ENCODE measurements at regions not wholly inside any gene's neighbourhood (a gene's known extent, or its start where the extent isn't known, plus 50 kb on each side); places are given as distances from the start of the nearest gene placed in this dataset.

DNA sequence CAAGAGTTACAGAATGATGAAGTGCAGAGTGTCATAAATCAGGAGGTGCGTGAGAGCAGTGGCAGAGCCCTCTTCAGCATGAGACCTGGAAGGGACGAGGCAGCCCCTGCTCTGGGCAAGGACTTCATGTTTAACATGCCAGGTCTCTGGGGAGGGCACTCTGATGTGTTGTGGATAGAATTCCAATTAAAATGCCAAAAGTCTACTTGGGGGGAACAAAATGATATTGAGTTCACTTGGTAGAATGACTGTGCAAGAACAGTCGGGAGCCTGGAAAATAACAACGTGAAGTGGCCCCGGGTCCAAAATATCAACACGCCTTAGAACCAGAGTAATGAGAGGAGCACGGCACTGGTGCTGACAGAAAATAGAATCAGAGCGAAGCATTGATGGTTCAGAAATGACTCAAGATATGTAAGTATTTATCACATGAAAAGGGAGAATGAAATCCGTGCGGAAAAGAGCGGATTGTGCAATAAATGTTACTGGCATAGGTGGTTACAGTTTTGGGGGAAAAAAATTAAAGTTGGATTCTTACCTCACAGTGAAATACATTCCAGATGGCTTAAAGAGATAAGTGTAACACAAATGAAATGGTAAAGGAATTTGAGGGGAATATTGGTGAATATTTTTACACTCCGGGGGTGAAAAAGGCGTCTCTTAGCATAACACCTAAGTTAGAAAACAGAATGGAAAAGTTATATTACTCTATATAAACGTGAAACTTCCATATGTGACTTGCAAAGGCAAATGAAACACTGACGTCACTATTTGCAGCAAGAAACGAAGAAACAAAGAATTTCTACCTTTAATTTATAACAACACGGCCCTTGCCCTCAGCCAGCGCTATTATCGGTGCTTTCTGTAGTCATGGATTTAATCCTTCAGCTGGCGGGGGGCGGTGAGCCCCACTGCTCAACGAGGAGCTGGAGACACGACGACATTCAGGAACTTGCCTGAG lies 159.4 kb upstream of the TWIST2 start:
- no peak for DNase-seq (ENCODE audit: low spot score)

DNA sequence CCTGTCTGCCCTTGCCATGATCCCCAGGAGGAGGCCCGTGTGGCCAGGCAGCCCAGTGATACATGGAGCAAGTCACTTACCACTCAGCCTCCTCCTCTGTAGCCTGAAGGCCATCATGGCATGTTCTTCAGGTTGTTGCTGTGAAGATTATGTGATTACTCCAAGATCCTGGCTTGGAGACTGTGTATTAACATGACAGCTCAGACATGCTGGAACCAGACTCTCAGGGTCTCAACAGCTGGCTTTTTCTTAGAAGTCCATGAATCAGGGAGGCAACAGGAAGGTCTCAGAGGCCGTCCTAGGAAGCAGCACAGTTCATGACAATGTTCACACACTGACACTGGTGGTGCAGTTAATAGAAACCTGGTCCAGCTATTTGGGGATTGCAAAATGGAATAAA lies 158.6 kb upstream of the TWIST2 start:
- DNase-seq (ENCODE audit: low spot score): no peak

DNA sequence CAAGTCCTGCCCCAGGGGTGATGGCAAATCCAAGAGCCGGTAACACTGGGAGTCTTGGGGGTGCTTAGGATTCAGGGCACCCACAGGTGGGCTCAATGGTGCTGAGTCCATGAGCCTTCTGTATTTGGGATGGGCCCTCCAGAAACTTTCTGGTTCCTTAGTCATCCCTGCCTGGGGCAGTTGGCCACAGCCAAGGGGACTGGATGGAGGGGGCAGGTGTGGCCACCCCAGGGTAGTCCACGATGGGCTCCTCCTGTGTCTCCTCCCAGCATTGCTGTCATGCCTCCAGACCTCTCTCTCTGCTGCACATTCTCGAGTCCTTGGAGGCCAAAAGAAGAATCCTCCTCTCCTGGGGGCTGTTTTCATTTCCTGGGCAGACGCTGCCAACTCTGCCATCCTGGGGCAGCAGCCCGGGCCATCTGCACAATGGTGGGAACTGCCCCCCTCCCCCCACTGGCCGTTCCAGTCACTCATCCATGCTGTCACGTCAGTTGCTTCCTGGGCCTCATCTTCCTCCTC lies 158.0 kb upstream of the TWIST2 start:
- no peak for DNase-seq (ENCODE audit: low spot score)

DNA sequence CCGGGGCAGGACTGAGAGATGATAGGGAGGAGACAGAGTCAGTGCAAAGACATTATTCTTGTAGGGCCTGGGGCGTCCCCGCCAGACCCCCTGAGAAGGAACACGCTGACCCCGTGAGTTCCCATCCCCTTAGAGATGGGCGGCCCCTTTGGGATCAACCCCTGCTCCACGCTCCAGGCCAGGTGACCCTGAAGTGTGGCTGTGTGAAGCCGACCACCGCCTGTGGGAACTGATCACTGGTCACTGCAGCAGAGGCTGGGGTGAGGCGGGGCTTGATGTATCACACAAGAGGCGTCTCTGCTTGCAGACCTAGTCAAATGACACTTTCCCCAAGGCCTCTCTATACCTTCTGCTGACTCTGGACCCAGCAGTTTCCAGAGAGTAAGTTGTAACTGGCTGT lies 157.4 kb upstream of the TWIST2 start:
- DNase-seq (ENCODE audit: low spot score): no peak

DNA sequence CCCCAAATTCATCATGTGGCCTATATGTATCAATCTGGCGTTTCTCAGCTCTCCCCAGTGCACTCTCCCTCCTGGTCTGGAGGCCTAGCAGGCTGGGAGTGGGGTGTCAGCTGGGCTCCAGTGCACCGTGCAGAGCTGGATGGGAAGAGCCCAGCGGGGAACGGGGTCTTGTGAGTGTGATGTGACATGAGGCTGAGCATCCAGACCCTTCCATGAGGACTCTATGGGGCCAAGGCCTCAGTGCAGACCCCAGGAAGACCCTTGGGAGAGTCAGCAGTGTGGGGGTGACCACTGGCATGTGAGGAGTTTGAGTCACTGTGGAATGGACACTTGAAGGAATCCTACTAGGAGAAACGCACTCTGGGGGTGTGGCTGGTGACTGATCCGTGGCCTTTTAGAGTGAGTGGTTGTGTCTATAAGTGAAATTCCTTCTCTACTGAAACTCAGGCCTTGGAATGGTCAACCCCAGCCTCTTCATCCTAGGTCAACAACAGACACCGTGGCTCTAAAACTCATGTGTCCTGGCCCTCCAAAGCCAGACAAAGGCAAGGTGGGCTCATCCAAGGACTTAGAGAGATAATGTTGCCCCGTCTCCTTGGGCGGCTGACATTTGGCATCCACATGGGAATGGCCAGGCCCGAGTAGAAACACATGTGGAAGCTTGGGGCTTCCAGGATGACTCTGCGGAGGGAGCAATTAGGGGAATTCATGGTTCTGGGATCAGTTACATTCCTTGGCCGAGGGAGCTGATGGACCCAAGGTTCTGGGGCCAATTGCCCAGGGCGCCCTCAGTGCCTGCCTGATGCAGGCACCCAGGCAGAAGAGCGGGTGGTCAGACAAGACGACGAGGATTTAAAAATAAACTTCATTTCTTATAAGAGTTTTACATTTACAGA lies 156.0 kb upstream of the TWIST2 start:
- DNase-seq (ENCODE audit: low spot score): no peak

DNA sequence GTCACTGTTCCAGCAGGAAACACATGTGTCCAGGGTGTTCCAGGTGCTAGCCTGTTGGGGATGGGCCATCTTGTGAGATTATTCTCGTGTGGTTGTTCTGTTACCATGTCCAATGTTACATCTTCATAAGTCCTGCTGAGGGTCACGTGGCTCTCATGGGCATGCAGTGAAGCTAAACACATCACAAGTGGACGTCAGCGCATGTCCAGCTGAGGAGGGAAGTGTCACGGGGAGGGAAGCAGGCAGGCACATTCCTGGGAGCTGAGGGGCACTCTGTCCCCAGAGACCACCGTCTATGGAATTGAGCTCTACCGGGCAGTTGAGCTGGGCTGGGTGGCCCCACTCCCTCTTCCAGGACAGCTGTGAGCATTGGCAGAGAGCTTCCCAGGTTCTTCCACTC lies 155.3 kb upstream of the TWIST2 start:
- DNase-seq (ENCODE audit: low spot score): no peak

DNA sequence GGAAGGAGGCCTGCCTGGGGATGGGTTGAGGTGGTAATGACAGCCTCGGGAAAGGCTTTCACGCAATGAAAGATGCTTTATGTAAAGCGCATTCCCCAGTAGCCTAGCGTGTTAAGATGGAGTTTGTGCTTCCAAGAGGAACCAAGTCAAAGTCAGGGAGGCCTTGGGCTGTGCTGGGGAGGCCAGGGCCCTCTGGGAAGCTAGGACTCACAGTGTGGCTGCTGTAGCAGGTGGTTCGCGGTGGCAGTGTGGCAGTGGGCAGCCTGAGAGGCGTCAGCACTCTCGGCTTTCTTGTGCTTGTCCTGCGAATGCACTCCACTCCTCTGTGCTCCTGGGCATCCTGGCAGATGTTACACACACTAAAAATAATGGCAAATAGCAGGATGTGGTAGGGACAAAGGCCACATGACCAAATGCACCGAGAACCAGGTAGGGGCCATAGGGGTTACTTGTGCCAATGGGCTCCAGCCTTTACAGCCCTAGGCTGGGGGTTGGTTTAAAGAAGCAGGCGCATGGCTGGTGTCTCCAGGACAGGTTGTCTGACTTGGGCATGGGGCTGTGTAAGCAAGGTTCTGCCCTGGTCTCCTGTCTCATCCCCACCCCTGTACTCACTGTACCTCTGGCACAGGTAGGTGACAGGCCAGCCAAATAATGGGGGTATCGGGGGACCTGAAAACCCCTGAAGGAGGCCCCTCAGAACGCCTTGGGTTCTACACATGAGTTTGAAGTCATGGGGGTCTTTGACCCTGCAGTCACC lies 154.4 kb upstream of the TWIST2 start:
- no peak for DNase-seq (ENCODE audit: low spot score)

DNA sequence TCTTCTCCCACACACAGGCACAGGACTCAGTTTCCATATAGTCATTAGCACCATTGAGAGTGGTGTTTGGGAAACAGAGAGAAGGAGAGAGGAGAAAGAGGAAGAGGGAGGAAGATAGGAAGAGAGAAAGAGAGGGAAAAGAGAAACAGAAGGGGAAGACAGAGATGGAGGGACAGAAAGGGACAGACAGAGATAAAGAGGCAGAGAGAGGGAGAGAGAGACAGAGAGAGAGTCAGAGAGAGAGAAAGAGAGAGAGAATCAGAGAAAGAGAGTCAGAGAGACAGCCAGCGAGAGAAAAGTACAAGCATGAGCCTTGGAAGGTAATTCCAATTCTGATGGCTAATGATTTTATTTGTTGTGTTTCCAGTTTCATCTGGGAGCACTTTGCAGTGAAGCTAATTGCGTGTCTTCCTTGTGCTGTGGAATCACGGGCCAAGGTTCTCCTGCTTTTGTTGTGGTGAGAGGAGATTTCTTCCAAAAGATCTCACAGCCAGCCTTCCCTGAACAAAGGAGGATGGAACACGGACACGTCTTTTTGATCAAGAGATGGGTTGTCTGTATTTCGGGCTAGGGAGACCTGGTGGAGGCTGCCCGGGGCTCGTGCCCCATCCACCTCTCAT lies 153.6 kb upstream of the TWIST2 start:
- no peak for DNase-seq (ENCODE audit: low spot score)

DNA sequence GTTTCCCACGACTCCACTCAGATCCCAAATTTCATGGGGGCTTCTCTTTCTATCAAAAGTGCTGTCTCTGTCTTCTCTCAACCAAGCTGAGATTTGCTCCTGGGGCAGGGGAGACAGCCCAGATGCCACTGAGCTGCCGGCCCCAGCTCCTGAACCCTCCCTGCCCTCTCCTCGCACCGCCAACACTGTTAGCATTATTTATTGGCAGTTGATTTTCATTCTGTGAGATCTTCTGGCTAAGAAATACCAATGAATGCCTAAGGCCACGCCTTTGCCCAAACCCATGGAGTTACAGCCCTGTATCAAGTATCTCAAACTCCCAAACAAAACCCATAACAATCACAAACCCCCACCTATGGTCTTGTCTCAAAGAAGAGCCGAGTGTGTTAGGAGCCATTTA lies 153.0 kb upstream of the TWIST2 start:
- peak; percentile 18 for DNase-seq (ENCODE audit: low spot score)

DNA sequence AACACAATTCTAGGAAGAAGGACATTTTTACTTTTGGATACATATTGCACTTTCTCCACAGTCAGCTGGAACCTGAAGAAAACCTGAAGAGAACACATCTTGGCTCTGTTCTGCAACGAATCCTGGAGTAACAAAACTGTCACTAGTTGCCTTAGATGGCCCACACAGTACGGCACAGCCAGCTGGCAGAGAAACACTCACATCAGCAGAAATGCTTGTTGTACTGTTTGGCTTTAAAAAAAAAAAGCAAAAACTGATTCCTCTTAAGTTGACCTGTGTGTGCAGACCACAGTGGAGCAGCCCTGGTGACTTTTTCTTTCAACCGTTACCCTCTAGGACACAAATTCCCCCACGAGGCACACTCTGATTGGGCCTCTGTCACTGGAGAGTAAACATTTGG lies 152.3 kb upstream of the TWIST2 start:
- peak; percentile 13 for DNase-seq (ENCODE audit: low spot score)

DNA sequence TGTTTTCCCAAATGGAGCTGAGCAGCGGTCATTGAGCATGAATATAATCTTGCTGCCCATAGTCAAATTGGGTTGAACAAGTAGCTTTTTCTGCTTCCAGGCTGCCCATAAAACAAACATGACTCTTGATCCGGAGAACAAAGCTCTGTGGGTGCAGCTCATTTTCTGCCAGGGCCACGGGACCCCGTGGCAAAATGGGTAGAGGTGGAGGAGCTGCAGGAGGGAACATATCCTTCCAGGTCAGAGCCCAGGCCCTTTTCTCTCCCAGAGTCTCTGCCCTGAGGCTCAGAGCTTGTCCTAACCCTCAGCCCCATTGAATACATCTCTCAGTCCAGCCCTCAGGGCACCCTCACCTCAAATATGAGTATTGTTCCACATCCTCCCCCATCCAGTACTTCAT lies 151.6 kb upstream of the TWIST2 start:
- DNase-seq (ENCODE audit: low spot score): peak; percentile 27

DNA sequence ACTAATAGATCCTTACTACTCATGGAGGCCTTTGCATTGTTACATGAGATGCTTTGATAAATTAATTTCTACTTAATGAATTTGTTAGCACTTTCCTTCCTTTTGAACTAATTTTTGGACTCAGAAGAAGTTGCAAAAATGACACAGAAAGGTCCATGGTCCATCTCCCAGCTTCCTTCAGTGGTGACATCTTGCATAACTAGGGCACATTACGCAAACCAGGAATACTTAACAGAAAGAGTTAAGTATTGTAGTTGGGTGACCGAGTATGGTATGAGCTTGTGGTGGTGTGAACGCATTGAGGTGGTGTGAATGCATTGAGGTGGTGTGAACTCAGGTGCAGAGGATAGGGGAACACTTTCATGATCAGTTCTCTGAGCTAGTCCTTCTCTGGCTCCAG lies 151.1 kb upstream of the TWIST2 start:
- DNase-seq (ENCODE audit: low spot score): no peak

DNA sequence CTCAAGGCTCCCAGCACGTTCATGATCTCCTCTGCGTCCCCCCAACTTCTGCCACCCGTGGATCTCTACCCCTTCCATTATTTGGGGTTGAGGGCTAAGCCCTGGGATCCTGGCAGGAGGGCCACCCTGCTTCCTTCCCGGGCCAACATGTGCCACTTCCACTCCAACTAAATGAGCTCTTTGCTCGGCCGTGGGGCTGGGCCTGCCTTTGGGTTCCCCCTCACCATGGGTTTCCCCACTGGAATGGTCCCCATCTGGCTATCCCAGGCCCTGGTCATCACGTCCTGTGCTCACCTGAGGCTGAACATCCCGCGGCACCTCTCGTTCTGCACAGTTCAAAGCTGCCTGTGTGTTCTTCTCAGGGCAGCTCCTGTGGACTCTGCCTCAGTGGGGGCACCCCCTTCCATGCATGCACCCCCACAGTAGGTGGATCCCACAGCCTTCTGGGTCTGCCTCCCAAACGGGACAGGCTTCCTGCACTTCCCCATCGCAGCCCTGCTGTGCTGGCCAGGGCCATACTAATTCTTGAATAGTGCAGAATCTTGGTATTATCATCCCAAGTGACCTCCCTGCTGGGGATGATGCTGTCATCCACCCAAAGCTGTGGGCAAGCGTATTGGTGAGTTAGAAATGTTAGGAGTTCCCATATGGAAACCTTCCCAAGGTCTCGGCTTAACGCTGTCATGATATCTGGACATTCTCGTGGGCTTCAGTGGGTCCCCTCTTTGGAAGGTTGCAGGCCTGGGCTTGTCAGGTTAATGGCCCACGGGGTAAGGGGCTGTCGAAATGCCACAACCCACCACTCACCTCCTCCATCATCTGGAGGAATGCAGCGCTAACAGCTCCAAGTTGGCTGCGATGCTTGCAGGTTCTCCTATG lies 150.5 kb upstream of the TWIST2 start:
- DNase-seq (ENCODE audit: low spot score): peak; percentile 34

DNA sequence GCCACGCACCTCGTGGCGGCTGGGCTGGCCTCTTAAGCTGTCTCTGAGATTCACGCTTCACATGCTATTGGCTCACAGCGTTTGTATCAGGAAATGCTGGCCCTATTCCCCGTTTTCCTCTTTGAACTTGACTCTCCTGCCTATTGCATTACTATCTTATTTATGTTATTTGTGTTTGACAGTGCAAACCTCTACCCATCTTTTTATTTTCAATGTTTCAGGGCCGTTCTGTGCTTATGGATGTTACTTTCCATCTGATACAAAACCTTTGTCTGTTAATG lies 149.9 kb upstream of the TWIST2 start:
- DNase-seq (ENCODE audit: low spot score): no peak

DNA sequence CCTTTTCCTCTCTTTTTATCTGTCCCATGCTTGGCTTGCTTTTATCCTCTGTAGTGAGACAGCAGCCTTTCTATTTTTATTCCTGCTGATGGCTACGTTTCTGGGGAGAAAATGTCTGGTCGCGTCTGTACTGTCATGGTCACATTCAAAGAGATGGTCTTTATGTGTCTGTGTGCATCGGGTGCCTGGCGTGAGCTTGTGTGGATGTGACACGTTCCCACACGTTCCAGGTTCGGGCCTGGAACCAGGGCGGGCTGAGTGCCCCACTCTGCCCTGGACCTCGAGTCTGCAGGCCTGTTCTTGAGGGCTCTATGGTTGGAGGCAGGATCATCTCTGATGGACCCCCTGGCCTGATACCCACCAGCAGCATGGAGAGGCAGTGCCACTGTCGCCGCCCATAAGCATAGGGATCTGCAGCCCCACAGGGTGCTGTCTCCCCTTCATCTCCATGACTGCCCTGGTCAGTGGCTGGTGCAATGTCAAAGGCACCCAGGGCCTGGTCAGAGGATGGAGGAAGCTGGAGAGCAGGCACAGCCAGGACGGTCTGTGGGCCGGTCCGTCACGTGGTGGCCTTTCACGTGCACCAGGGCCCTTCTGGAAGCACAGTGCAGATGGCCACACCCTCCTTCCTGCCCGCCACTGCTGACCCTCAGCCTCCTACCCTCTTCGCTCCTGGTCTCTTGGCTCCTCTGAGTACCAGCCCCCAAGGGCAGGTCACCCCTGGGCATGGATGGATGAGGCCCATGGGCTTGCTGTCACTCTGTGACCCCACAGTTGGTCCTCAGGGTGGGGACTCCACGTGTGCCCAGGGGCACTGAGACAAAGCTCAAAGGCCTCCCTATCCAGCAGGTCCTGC lies 149.2 kb upstream of the TWIST2 start:
- DNase-seq (ENCODE audit: low spot score): peak; percentile 21

DNA sequence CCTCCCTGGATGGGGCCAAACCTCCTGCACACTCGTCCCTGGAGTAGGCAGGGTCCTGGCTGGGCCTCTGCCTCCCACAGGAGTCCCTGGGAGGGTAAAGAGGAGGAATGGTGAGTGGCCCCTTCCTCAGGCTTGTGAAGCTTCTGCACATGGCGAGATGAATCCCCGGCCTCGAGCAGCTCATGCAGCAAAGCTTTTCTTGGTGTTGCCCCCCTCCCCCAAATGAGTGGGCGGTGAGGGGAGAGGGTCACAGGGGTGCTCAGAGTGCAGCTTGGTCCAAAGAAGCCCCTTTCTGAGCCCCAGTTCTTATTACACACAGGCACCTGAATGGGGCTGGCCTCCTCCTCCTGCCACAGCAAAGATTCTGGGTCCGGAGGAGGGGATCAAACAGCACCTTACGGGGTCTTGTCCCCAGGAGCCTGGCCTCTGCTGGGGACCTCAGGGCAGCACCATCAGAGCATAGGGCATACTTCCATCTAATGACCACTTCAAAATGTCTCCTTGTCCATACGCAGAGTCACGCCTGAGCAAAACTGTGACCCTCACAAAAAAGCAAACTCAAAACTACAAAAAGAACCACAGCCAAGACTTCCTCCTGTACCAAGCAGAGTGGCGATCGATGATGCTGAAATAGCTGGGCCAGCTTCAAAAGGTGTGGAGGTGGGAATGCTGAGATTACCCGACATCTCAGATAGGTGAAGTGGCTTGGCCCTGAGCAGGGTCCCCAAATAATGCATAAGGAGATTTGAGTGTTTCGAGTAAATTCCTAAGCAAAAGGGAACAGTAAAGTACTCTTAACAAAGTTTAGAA lies 148.4 kb upstream of the TWIST2 start:
- DNase-seq (ENCODE audit: low spot score): no peak

DNA sequence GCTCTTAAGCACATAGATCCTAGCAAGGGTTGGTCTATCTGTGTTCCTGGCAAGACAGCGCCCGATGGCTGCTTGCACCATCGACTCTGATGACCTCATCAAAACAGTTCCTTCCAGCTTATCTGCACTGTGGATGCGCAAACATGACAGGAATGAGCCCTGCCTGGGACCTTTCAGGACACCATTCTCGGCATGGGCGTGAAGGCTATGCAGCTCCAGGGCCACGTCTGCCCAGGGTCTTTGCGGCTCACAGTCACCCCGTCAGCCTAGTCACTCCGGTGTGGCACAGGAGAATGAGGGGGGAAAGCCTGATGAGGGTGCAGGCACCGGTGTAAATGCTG lies 147.8 kb upstream of the TWIST2 start:
- peak; percentile 46 for DNase-seq (ENCODE audit: low spot score)

DNA sequence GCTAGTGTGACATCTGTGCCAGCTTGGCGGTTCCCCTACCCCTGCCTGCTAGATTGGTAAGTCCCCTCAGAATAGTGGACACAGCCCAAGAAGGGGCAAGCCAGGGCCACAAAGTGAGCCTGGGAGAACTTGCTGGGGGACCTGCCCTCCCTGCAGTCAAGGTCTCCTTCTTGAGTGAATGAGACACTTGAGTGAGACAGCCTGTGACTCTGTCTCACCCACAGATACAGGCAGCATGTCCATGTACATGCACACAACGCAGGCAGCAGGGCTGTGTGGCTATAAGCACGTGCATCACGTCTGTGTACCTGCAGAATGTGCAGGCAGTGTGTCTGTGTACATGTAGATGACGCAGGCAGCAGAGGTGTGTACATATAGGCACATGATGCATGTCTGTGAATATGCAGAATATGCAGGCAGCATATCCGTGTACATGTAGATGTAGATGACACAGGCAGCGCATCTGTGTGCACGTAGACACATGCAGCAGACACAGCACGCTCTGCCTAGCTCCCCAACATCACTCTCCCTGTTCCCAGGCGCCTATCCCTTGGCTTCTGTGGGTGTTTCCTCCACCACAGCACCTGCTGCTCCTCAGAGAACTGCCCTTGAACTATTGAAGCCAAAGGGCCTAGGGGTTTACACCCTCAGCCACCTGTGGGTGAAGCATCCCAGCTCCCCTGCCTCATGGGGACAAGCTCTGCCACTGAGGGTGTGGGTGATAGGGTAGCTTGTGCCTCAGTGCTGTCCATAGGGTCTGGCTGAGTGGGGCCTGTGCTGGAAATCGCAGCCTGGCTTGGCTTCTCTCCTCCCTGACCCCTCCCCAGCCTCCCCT lies 147.2 kb upstream of the TWIST2 start:
- peak; percentile 27 for DNase-seq (ENCODE audit: low spot score)
